HCT116 (cell line): ENCODE measurements at regions not wholly inside any gene's neighbourhood (a gene's known extent, or its start where the extent isn't known, plus 50 kb on each side); places are given as distances from the start of the nearest gene placed in this dataset.
A peak's percentile ranks its signal among the peaks of the same experiment; 100 is the strongest.

Source experiments
- ATAC-seq: fragments of 200-7000 bp; cut with Tn5 transposase; 2 replicates; pipeline ENCODE4 v1.9.1; 2020; ENCODE audit warnings: mild to moderate bottlenecking, moderate library complexity
- BruUV-seq: library from RNA; stranded (reverse); fragments of 400-500 nt; replicated peaks from 2 replicates; lab custom pipeline; 2021; lab: Mats Ljungman, UMichigan
- CTCF ChIA-PET: fragments of 300-600 bp; sonication (Branson Sonifier 250); formaldehyde crosslinking; loops from one replicate; lab custom pipeline; 2021; ENCODE audit warnings: antibody characterized with exemption; lab: Charles Lee
- POLR2A ChIA-PET: fragments of 300-600, 350-600 bp; sonication (Branson Sonifier 250); formaldehyde crosslinking; loops from one replicate; lab custom pipeline; 2021; ENCODE audit warnings: antibody characterized with exemption; lab: Charles Lee
- RAD21 ChIA-PET, 2 experiments: fragments of 300-600 bp; sonication (Branson Sonifier 250); formaldehyde crosslinking; loops; one replicate each; lab custom pipeline; 2023; ENCODE audit warnings: low total read pairs in 2 of 2; ENCODE audit not compliant: uncharacterized antibody in 2 of 2, unreplicated experiment in 2 of 2, low non-redundant PET in 1 of 2; lab: Charles Lee
- DNase-seq: peaks from one replicate; pipeline ENCODE4 v3.0.0-alpha.2; 2010; ENCODE audit warnings: low read depth, low spot score
- H2AFZ ChIP-seq: fragments of 200-600 bp; shearing (Covaris generic), sonication (generic); 2 replicates; pipeline ENCODE4 v1.6.1; 2017; ENCODE audit warnings: low read depth, mixed run types, mixed read lengths, antibody characterized with exemption, low read length; ENCODE audit not compliant: poor library complexity, severe bottlenecking
- H3K27ac ChIP-seq: 2 replicates; pipeline ENCODE4 v1.5.1; 2012; ENCODE audit warnings: low read depth, low read length
- H3K27me3 ChIP-seq: fragments of 200-600 bp; sonication (generic); 2 replicates; pipeline ENCODE4 v1.6.1; 2016; ENCODE audit warnings: mixed run types, low read length, mixed read lengths; ENCODE audit not compliant: insufficient read depth
- H3K36me3 ChIP-seq, 2 experiments: fragments of 200-500 bp in 1 of 2; fragments of 200-600 bp in 1 of 2; sonication (Bioruptor generic) in 1 of 2; sonication (generic) in 1 of 2; 2 replicates each; pipeline versions ENCODE4 v1.5.1 to v1.6.1; 2014 to 2016; ENCODE audit warnings: low read length in 2 of 2, inconsistent platforms in 1 of 2, mixed read lengths in 1 of 2, mixed run types in 1 of 2; ENCODE audit not compliant: insufficient read depth in 2 of 2, control insufficient read depth in 1 of 2
- H3K4me1 ChIP-seq, 2 experiments: fragments of 200-600 bp in 1 of 2; sonication (generic) in 1 of 2; 2 replicates each; pipeline versions ENCODE4 v1.5.1 to v1.6.1; 2012 to 2017; ENCODE audit warnings: low read length in 2 of 2, inconsistent platforms in 1 of 2, mild to moderate bottlenecking in 1 of 2, mixed read lengths in 1 of 2, mixed run types in 1 of 2, moderate library complexity in 1 of 2; ENCODE audit not compliant: insufficient read depth in 2 of 2, control insufficient read depth in 1 of 2
- H3K4me2 ChIP-seq: fragments of 200-600 bp; sonication (generic); 2 replicates; pipeline ENCODE4 v1.6.1; 2017; ENCODE audit warnings: mixed run types, low read length, mixed read lengths
- H3K4me3 ChIP-seq, 2 experiments: fragments of 200-600 bp in 1 of 2; sonication (generic) in 1 of 2; replicated peaks in 1 of 2; 2 replicates each; pipeline ENCODE4 v1.5.1; 2011 to 2016; ENCODE audit warnings: low read length in 2 of 2, control low read depth in 1 of 2, low read depth in 1 of 2, mild to moderate bottlenecking in 1 of 2, mixed read lengths in 1 of 2, mixed run types in 1 of 2
- H3K79me2 ChIP-seq: fragments of 200-600 bp; sonication (generic); 2 replicates; pipeline ENCODE4 v1.6.1; 2017; ENCODE audit warnings: mild to moderate bottlenecking, mixed run types, low read length, moderate library complexity, mixed read lengths; ENCODE audit not compliant: insufficient read depth
- H3K9ac ChIP-seq: fragments of 200-600 bp; sonication (generic); 2 replicates; pipeline ENCODE4 v1.6.1; 2016; ENCODE audit warnings: low read length, mixed read lengths
- H3K9me2 ChIP-seq: fragments of 200-600 bp; sonication (generic), shearing (Covaris generic); 2 replicates; pipeline ENCODE4 v1.6.1; 2017; ENCODE audit warnings: mixed run types, mild to moderate bottlenecking, moderate library complexity; ENCODE audit not compliant: insufficient read depth
- H3K9me3 ChIP-seq, 2 experiments: fragments of 200-500 bp in 1 of 2; fragments of 200-600 bp in 1 of 2; sonication (Bioruptor generic) in 1 of 2; sonication (generic) in 1 of 2; 2 replicates each; pipeline ENCODE4 v1.6.1; 2014 to 2017; ENCODE audit warnings: low read length in 2 of 2, mixed read lengths in 2 of 2, inconsistent platforms in 1 of 2, low read depth in 1 of 2, mild to moderate bottlenecking in 1 of 2, mixed run types in 1 of 2, moderate library complexity in 1 of 2; ENCODE audit not compliant: control insufficient read depth in 1 of 2, insufficient read depth in 1 of 2
- H4K20me1 ChIP-seq: fragments of 200-600 bp; sonication (generic), shearing (Covaris generic); 2 replicates; pipeline ENCODE4 v1.6.1; 2017; ENCODE audit warnings: mixed run types, mild to moderate bottlenecking, moderate library complexity; ENCODE audit not compliant: insufficient read depth
- CEBPB ChIP-seq: IDR thresholded peaks from 2 replicates; pipeline ENCODE4 v1.6.1; 2012; ENCODE audit warnings: low read depth
- EGR1 ChIP-seq: IDR thresholded peaks from 2 replicates; pipeline ENCODE4 v1.6.1; 2012; ENCODE audit warnings: low read depth
- FOSL1 ChIP-seq: IDR thresholded peaks from 2 replicates; pipeline ENCODE4 v1.6.1; 2012; ENCODE audit warnings: low read depth
- YY1 ChIP-seq: IDR thresholded peaks from 2 replicates; pipeline ENCODE4 v1.6.1; 2011; ENCODE audit warnings: low read length, low read depth, moderate library complexity, mild to moderate bottlenecking; ENCODE audit not compliant: insufficient replicate concordance; ENCODE audit errors: extremely low read depth
- intact Hi-C: fragments of 100-400 bp; cut with micrococcal nuclease; formaldehyde crosslinking; loops from 2 replicates; pipeline ENCODE4 v1.10.0; 2022
- TF ChIP-seq, protein P1 (sequence below): IDR thresholded peaks from 2 replicates; pipeline ENCODE4 v1.6.1; 2011; ENCODE audit warnings: mild to moderate bottlenecking, low read length, moderate library complexity; ENCODE audit not compliant: insufficient replicate concordance; ENCODE audit errors: extremely low read depth
- TF ChIP-seq, protein P2 (sequence below): IDR thresholded peaks from 2 replicates; pipeline ENCODE4 v1.6.1; 2012

DNA sequence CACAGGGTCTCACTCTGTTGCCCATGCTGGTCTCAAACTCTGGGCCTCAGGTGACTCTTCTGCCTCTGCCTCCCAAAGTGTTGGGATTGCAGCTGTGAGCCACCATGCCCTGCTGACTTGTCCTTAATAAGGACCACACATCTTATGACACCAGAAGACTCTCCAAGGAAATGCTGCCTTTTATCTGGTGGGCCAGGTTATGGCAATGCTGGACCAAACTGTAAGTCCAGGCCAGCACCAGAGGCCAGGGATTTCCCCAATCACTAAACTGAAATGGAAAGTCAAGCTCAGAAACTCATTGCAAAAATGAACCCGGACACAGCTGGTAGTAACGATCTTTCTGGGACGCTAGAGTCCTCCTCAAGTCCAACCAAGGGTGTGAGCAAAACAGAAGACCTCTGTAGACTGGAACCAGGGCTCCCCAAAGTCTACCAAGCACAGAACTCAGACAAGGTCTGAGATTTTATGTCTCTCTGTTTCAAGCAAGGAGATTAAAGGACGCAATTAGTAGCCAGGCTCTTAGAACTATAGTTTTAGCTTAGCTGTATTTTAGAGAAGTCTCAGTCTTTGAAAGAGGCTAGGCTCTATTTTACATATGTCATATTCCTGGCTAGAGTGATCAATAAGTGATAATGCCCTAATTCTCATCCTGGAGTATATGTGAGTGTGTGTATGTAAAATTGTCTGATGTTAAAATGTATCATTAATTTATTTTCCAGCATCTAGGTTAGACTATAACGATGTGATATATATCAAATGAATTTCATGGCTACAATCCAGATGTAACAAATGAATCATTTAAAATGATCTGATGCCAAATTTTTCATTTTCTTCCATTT lies 74.0 kb upstream of the ITGB1 start:
- H3K79me2 ChIP-seq, result no peaks in the 10 kb centered on the region
- TF ChIP-seq CEBPB (0 out of 2 replicates have a peak, but pooled peaks have one; percentile 24), FOSL1 (no peak), EGR1 (0 out of 2 replicates have a peak, but pooled peaks have one; percentile 22), YY1 (no peak)
- TF ChIP-seq, protein P1, sequence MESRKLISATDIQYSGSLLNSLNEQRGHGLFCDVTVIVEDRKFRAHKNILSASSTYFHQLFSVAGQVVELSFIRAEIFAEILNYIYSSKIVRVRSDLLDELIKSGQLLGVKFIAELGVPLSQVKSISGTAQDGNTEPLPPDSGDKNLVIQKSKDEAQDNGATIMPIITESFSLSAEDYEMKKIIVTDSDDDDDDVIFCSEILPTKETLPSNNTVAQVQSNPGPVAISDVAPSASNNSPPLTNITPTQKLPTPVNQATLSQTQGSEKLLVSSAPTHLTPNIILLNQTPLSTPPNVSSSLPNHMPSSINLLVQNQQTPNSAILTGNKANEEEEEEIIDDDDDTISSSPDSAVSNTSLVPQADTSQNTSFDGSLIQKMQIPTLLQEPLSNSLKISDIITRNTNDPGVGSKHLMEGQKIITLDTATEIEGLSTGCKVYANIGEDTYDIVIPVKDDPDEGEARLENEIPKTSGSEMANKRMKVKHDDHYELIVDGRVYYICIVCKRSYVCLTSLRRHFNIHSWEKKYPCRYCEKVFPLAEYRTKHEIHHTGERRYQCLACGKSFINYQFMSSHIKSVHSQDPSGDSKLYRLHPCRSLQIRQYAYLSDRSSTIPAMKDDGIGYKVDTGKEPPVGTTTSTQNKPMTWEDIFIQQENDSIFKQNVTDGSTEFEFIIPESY, result no peak
- TF ChIP-seq, protein P2, sequence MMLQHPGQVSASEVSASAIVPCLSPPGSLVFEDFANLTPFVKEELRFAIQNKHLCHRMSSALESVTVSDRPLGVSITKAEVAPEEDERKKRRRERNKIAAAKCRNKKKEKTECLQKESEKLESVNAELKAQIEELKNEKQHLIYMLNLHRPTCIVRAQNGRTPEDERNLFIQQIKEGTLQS, result no peak
- no peaks in the 10 kb centered on the region for H3K9me2 ChIP-seq
- ChIA-PET CTCF (no interaction called here), RAD21 (no interaction called here), POLR2A (interaction anchor here (0.6 kb wide), 1 partner anchor 37 kb away, joined by 4 read pairs; no protein-coding TSS in a partner anchor)
- no peaks in the 10 kb centered on the region for H3K9me3 ChIP-seq
- intact Hi-C loops, result no loop called here
- H4K20me1 ChIP-seq, result no peaks in the 10 kb centered on the region
- BruUV-seq, result no TSS peak
- DNase-seq (no peak), ATAC-seq (peak; percentile 49)
- H3K27me3 ChIP-seq, result no peaks in the 10 kb centered on the region
- peaks cover 19 to 37% of the 10 kb centered on the region in 2 experiments for H3K4me1 ChIP-seq
- H3K36me3 ChIP-seq, result no peaks in the 10 kb centered on the region
- H2AFZ ChIP-seq, result peak overlapping the region; percentile 96
- H3K4me3 ChIP-seq, result peak overlapping the region in 1 of 2 experiments; percentile 33; a peak in 2 of 4 replicates
- peak overlapping the region; percentile 4; the same call in 1 of the 2 replicates for H3K27ac ChIP-seq
- peak overlapping the region; percentile 72 for H3K4me2 ChIP-seq
- 0 out of 2 replicates have a peak overlapping the region, but pooled peaks have one; percentile 25 for H3K9ac ChIP-seq
